G401 (cell line): ENCODE measurements at regions not wholly inside any gene's neighbourhood (a gene's known extent, or its start where the extent isn't known, plus 50 kb on each side); places are given as distances from the start of the nearest gene placed in this dataset.
"Not testable (repeated sequence)": the region's sequence is repeated elsewhere in the genome, so short reads cannot be mapped to it uniquely, and the experiment has no call there.

Source experiments
- DNase-seq: peaks from one replicate; pipeline ENCODE4 v3.0.0-alpha.2; 2015; ENCODE audit warnings: low spot score
- in situ Hi-C: cut with HindIII; loops from 2 replicates; pipeline ENCODE4 v1.10.0; 2016; ENCODE audit warnings: low sequenced_read_pairs, mixed read lengths

- in situ Hi-C loops = no loop called here
- no peak for DNase-seq
Measured at GRCh38 chr6:81300961-81301360, 451.5 kb downstream of the TENT5A start.

GRCh38 chr6:81298751-81299150 lies 453.7 kb downstream of the TENT5A start:
- DNase-seq = no peak
- in situ Hi-C loops = no loop called here

- in situ Hi-C loops = no loop called here
- no peak for DNase-seq
Measured at GRCh38 chr6:81295310-81295709, 457.2 kb downstream of the TENT5A start.

GRCh38 chr6:81293896-81294295 lies 458.6 kb downstream of the TENT5A start:
- DNase-seq = no peak
- in situ Hi-C loops = no loop called here

- no peak for DNase-seq
- in situ Hi-C loops = no loop called here
Measured at GRCh38 chr6:81289229-81289628, 463.3 kb downstream of the TENT5A start.

GRCh38 chr6:81265106-81265505 lies 487.4 kb downstream of the TENT5A start:
- in situ Hi-C loops = no loop called here

GRCh38 chr6:81263531-81264168 lies 488.8 kb downstream of the TENT5A start:
- in situ Hi-C loops = no loop called here
- no peak for DNase-seq

More at GRCh38 chr6:81265106-81265505, 487.4 kb downstream of the TENT5A start:
- DNase-seq = no peak

GRCh38 chr6:81262656-81263055 lies 489.8 kb downstream of the TENT5A start:
- in situ Hi-C loops = no loop called here
- DNase-seq = no peak

GRCh38 chr6:81256223-81256622 lies 496.3 kb downstream of the TENT5A start:
- in situ Hi-C loops, DNase-seq: not testable (repeated sequence)

GRCh38 chr6:81253821-81254220 lies 498.7 kb downstream of the TENT5A start:
- in situ Hi-C loops = no loop called here
- DNase-seq = no peak

- no peak for DNase-seq
- in situ Hi-C loops = no loop called here
Measured at GRCh38 chr6:81252231-81252630, 500.2 kb downstream of the TENT5A start.

- DNase-seq = no peak
- in situ Hi-C loops = no loop called here
Measured at GRCh38 chr6:81246200-81246599, 506.3 kb downstream of the TENT5A start.

- DNase-seq = no peak
- in situ Hi-C loops = no loop called here
Measured at GRCh38 chr6:81242624-81243023, 509.9 kb downstream of the TENT5A start.

GRCh38 chr6:81241126-81242041 lies 511.1 kb downstream of the TENT5A start:
- in situ Hi-C loops = no loop called here

GRCh38 chr6:81238390-81238789 lies 514.1 kb downstream of the TENT5A start:
- DNase-seq = no peak
- in situ Hi-C loops = no loop called here

More at GRCh38 chr6:81241126-81242041, 511.1 kb downstream of the TENT5A start:
- no peak for DNase-seq

- in situ Hi-C loops = no loop called here
Measured at GRCh38 chr6:81237226-81237625, 515.3 kb downstream of the TENT5A start.

GRCh38 chr6:81235512-81235911 lies 517.0 kb downstream of the TENT5A start:
- in situ Hi-C loops = no loop called here
- DNase-seq = no peak

More at GRCh38 chr6:81237226-81237625, 515.3 kb downstream of the TENT5A start:
- DNase-seq = no peak

GRCh38 chr6:81233990-81234389 lies 518.5 kb downstream of the TENT5A start:
- DNase-seq = no peak
- in situ Hi-C loops = no loop called here

GRCh38 chr6:81228912-81229555 lies 523.4 kb downstream of the TENT5A start:
- in situ Hi-C loops = no loop called here
- no peak for DNase-seq

GRCh38 chr6:81226957-81227356 lies 525.5 kb downstream of the TENT5A start:
- in situ Hi-C loops = no loop called here

More at GRCh38 chr6:81226957-81227356, 525.5 kb downstream of the TENT5A start:
- no peak for DNase-seq
